Endothelial cell of umbilical vein (primary cell): ENCODE measurements at regions not wholly inside any gene's neighbourhood (a gene's known extent, or its start where the extent isn't known, plus 50 kb on each side); places are given as distances from the start of the nearest gene placed in this dataset.

Experiments used
- BruUV-seq: library from RNA; stranded (reverse); fragments of 400-500 nt; replicated peaks from 2 replicates; lab custom pipeline; 2021; lab: Mats Ljungman, UMichigan
- CTCF ChIA-PET: fragments of 300-600, 350-600 bp; sonication (Branson Sonifier 250); formaldehyde crosslinking; loops from one replicate; lab custom pipeline; 2021; ENCODE audit warnings: antibody characterized with exemption, inconsistent platforms; lab: Charles Lee
- POLR2A ChIA-PET: fragments of 300-600, 350-600 bp; sonication (Branson Sonifier 250); formaldehyde crosslinking; loops from one replicate; lab custom pipeline; 2021; ENCODE audit warnings: antibody characterized with exemption, inconsistent platforms; lab: Charles Lee
- DNase-seq: peaks from one replicate; pipeline ENCODE4 v3.0.0-alpha.2; 2011; ENCODE audit warnings: low read depth, low spot score
- FAIRE-seq: peaks from 2 replicates; lab custom pipeline; 2011; peaks lifted over from hg19 to GRCh38; lab: Jason Lieb, UNC
- H2AFZ ChIP-seq: 2 replicates; pipeline ENCODE4 v1.6.0; 2012; ENCODE audit warnings: low read depth, low read length, control low read depth, inconsistent platforms
- H3K27ac ChIP-seq: 2 replicates; pipeline ENCODE4 v1.5.1; 2011; ENCODE audit warnings: low read depth, mild to moderate bottlenecking, control low read depth, low read length, moderate library complexity; ENCODE audit not compliant: insufficient read depth
- H3K27me3 ChIP-seq, 2 experiments: 2 replicates each; pipeline versions ENCODE4 v1.6.0 to v1.6.1; 2011; ENCODE audit warnings: low read length in 2 of 2, mixed read lengths in 1 of 2; ENCODE audit not compliant: control insufficient read depth in 2 of 2, insufficient read depth in 2 of 2
- H3K36me3 ChIP-seq, 2 experiments: 2 replicates in 1 of 2; 3 replicates in 1 of 2; pipeline ENCODE4 v1.5.1; 2011; ENCODE audit warnings: low read length in 2 of 2, mild to moderate bottlenecking in 1 of 2, moderate library complexity in 1 of 2; ENCODE audit not compliant: control insufficient read depth in 2 of 2, insufficient read depth in 2 of 2; ENCODE audit errors: extremely low read depth in 1 of 2
- H3K4me1 ChIP-seq: 3 replicates; pipeline ENCODE4 v1.5.1; 2011; ENCODE audit warnings: mild to moderate bottlenecking, low read length; ENCODE audit not compliant: control insufficient read depth, insufficient read depth; ENCODE audit errors: extremely low read depth
- H3K4me2 ChIP-seq: 2 replicates; pipeline ENCODE4 v1.6.1; 2011; ENCODE audit warnings: low read length, control low read depth, mixed read lengths; ENCODE audit not compliant: insufficient read depth
- H3K4me3 ChIP-seq, 3 experiments: fragments of 200-600 bp in 1 of 3; sonication (generic), shearing (Covaris generic) in 1 of 3; replicated peaks in 1 of 3; 2 replicates each; pipeline ENCODE4 v1.5.1; 2011 to 2016; ENCODE audit warnings: control low read depth in 3 of 3, low read length in 3 of 3, mild to moderate bottlenecking in 2 of 3, inconsistent platforms in 1 of 3, low read depth in 1 of 3, moderate library complexity in 1 of 3; ENCODE audit not compliant: insufficient read depth in 1 of 3
- H3K79me2 ChIP-seq: 2 replicates; pipeline ENCODE4 v1.6.0; 2012; ENCODE audit warnings: low read length, inconsistent platforms; ENCODE audit not compliant: control insufficient read depth, insufficient read depth
- H3K9ac ChIP-seq: replicated peaks from 2 replicates; pipeline ENCODE3; 2011; ENCODE audit warnings: low read length, control low read depth; ENCODE audit not compliant: insufficient read depth; ENCODE audit errors: extremely low read depth
- H3K9me1 ChIP-seq: replicated peaks from 3 replicates; pipeline ENCODE4 v1.6.0; 2011; ENCODE audit warnings: mild to moderate bottlenecking, low read length; ENCODE audit not compliant: control insufficient read depth, insufficient read depth; ENCODE audit errors: extremely low read depth
- H3K9me3 ChIP-seq: replicated peaks from 2 replicates; pipeline ENCODE4 v1.5.1; 2012; ENCODE audit warnings: low read length, inconsistent platforms; ENCODE audit not compliant: control insufficient read depth, insufficient read depth
- H4K20me1 ChIP-seq: replicated peaks from 2 replicates; pipeline ENCODE3; 2011; ENCODE audit warnings: mild to moderate bottlenecking, low read length; ENCODE audit not compliant: control insufficient read depth, insufficient read depth; ENCODE audit errors: extremely low read depth
- EZH2 ChIP-seq: IDR thresholded peaks from 2 replicates; pipeline ENCODE4 v1.6.1; 2012; ENCODE audit warnings: borderline replicate concordance, low read depth, mild to moderate bottlenecking, moderate library complexity, low read length, inconsistent platforms; ENCODE audit not compliant: severe bottlenecking
- FOS ChIP-seq: IDR thresholded peaks from 2 replicates; pipeline ENCODE4 v1.6.1; 2011; ENCODE audit warnings: mild to moderate bottlenecking, low read length, moderate library complexity, borderline replicate concordance; ENCODE audit not compliant: insufficient read depth
- GATA2 ChIP-seq: IDR thresholded peaks from 2 replicates; pipeline ENCODE4 v1.7.0; 2011; ENCODE audit warnings: low read depth, mild to moderate bottlenecking, moderate library complexity, mixed read lengths, low read length; ENCODE audit not compliant: insufficient read length, insufficient read depth
- JUN ChIP-seq: IDR thresholded peaks from 2 replicates; pipeline ENCODE4 v1.6.1; 2011; ENCODE audit warnings: borderline replicate concordance, low read depth; ENCODE audit not compliant: insufficient read length, insufficient read depth
- MYC ChIP-seq: IDR thresholded peaks from one replicate; pipeline ENCODE4 v1.6.1; 2011; ENCODE audit warnings: mild to moderate bottlenecking, low read depth, low read length
- POLR2A ChIP-seq: IDR thresholded peaks from 2 replicates; pipeline ENCODE4 v1.6.1; 2012; ENCODE audit warnings: low read depth, mild to moderate bottlenecking, control low read depth, low read length
- POLR2AphosphoS5 ChIP-seq: IDR thresholded peaks from 2 replicates; pipeline ENCODE4 v1.6.1; 2012; ENCODE audit warnings: low read depth, mild to moderate bottlenecking, control low read depth, low read length, moderate library complexity; ENCODE audit not compliant: insufficient read depth
- dilution Hi-C: fragments of 300-500 bp; cut with MboI; formaldehyde crosslinking; loops from one replicate; pipeline ENCODE4 v1.15.0; 2019; ENCODE audit warnings: low sequenced_read_pairs; ENCODE audit not compliant: extremely low pct_ligation_motif_present
- intact Hi-C: fragments of 100-400 bp; cut with micrococcal nuclease; formaldehyde crosslinking; loops from one replicate; pipeline ENCODE4 v1.10.0; 2022
- TF ChIP-seq, protein P1 (sequence below): IDR thresholded peaks from 2 replicates; pipeline ENCODE4 v1.6.1; 2011; ENCODE audit not compliant: insufficient read depth, insufficient read length
- TF ChIP-seq, protein P2 (sequence below), 2 donors: IDR thresholded peaks; 1 replicate in 1 of 2; 2 replicates in 1 of 2; pipeline ENCODE4 v1.5.1; 2011; ENCODE audit warnings: low read length in 2 of 2, mild to moderate bottlenecking in 2 of 2, moderate library complexity in 2 of 2, control low read depth in 1 of 2, inconsistent platforms in 1 of 2, low read depth in 1 of 2; ENCODE audit not compliant: insufficient read depth in 1 of 2; ENCODE audit errors: extremely low read depth in 1 of 2

GRCh38 chr2:114079366-114080004, 189.6 kb downstream of the ACTR3 start:
- dilution Hi-C loops = no loop called here
- intact Hi-C loops = no loop called here
- CTCF ChIA-PET = no interaction called here

More at GRCh38 chr2:114079366-114080004, 189.6 kb downstream of the ACTR3 start:
- no TSS peak for BruUV-seq
- no peaks in the 10 kb centered on the region for H3K9me1 ChIP-seq
- TF ChIP-seq, protein P1, sequence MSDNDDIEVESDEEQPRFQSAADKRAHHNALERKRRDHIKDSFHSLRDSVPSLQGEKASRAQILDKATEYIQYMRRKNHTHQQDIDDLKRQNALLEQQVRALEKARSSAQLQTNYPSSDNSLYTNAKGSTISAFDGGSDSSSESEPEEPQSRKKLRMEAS = no peak
- TF ChIP-seq POLR2AphosphoS5 (no peak), EZH2 (no peak), POLR2A (no peak), JUN (no peak), MYC (no peak), FOS (no peak), GATA2 (no peak)
- TF ChIP-seq, protein P2, sequence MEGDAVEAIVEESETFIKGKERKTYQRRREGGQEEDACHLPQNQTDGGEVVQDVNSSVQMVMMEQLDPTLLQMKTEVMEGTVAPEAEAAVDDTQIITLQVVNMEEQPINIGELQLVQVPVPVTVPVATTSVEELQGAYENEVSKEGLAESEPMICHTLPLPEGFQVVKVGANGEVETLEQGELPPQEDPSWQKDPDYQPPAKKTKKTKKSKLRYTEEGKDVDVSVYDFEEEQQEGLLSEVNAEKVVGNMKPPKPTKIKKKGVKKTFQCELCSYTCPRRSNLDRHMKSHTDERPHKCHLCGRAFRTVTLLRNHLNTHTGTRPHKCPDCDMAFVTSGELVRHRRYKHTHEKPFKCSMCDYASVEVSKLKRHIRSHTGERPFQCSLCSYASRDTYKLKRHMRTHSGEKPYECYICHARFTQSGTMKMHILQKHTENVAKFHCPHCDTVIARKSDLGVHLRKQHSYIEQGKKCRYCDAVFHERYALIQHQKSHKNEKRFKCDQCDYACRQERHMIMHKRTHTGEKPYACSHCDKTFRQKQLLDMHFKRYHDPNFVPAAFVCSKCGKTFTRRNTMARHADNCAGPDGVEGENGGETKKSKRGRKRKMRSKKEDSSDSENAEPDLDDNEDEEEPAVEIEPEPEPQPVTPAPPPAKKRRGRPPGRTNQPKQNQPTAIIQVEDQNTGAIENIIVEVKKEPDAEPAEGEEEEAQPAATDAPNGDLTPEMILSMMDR (IDR thresholded peaks at IDR 0.05; ENCODE audit: extremely low read depth in 1 of 2, insufficient read depth in 1 of 2, low read depth in 1 of 2, low read length in 2 of 2) = no peak
- no peaks in the 10 kb centered on the region for H3K9me3 ChIP-seq
- H3K9ac ChIP-seq = no peak overlapping the region
- no peak overlapping the region for H3K4me2 ChIP-seq
- H4K20me1 ChIP-seq = no peaks in the 10 kb centered on the region
- no peaks in the 10 kb centered on the region for H3K4me1 ChIP-seq
- no peak overlapping the region for H2AFZ ChIP-seq
- H3K27ac ChIP-seq = no peak overlapping the region
- DNase-seq (no peak), FAIRE-seq (no peak)
- no peaks in the 10 kb centered on the region for H3K36me3 ChIP-seq
- H3K4me3 ChIP-seq = no peak overlapping the region
- no peaks in the 10 kb centered on the region for H3K79me2 ChIP-seq
- no peaks in the 10 kb centered on the region for H3K27me3 ChIP-seq
- POLR2A ChIA-PET = no interaction called here
